HG03159 (cell line): ENCODE measurements at regions not wholly inside any gene's neighbourhood (a gene's known extent, or its start where the extent isn't known, plus 50 kb on each side); places are given as distances from the start of the nearest gene placed in this dataset.

Experiments used
- ATAC-seq: cut with Tn5 transposase; IDR thresholded peaks from one replicate; pipeline ENCODE4 v1.9.1; 2021; ENCODE audit warnings: mild to moderate bottlenecking, moderate library complexity; ENCODE audit not compliant: unreplicated experiment

GRCh38 chr6:19128701-19129100 lies 708.5 kb upstream of the ID4 start:
- no peak for ATAC-seq

- ATAC-seq = no peak
Measured at GRCh38 chr6:19135706-19136105, 701.5 kb upstream of the ID4 start.

GRCh38 chr6:19137505-19137904 lies 699.7 kb upstream of the ID4 start:
- ATAC-seq = no peak

GRCh38 chr6:19142275-19142674 lies 694.9 kb upstream of the ID4 start:
- ATAC-seq = no peak

GRCh38 chr6:19150307-19150706 lies 686.9 kb upstream of the ID4 start:
- ATAC-seq = no peak

- no peak for ATAC-seq
Measured at GRCh38 chr6:19153270-19153980, 683.7 kb upstream of the ID4 start.

- ATAC-seq = no peak
Measured at GRCh38 chr6:19153981-19154295, 683.2 kb upstream of the ID4 start.

GRCh38 chr6:19156443-19156842 lies 680.7 kb upstream of the ID4 start:
- no peak for ATAC-seq

- ATAC-seq = no peak
Measured at GRCh38 chr6:19157486-19157885, 679.7 kb upstream of the ID4 start.

- ATAC-seq = no peak
Measured at GRCh38 chr6:19158586-19158985, 678.6 kb upstream of the ID4 start.

GRCh38 chr6:19159089-19159488 lies 678.1 kb upstream of the ID4 start:
- ATAC-seq = no peak

GRCh38 chr6:19159561-19159960 lies 677.6 kb upstream of the ID4 start:
- ATAC-seq = no peak

GRCh38 chr6:19160081-19160730 lies 677.0 kb upstream of the ID4 start:
- ATAC-seq = no peak

- ATAC-seq = no peak
Measured at GRCh38 chr6:19167251-19167650, 669.9 kb upstream of the ID4 start.

GRCh38 chr6:19169366-19169765 lies 667.8 kb upstream of the ID4 start:
- no peak for ATAC-seq

GRCh38 chr6:19175023-19175422 lies 662.1 kb upstream of the ID4 start:
- ATAC-seq = no peak

GRCh38 chr6:19180348-19181072 lies 656.7 kb upstream of the ID4 start:
- no peak for ATAC-seq

GRCh38 chr6:19181211-19181610 lies 656.0 kb upstream of the ID4 start:
- no peak for ATAC-seq

- no peak for ATAC-seq
Measured at GRCh38 chr6:19193624-19194023, 643.5 kb upstream of the ID4 start.

GRCh38 chr6:19204445-19204844 lies 632.7 kb upstream of the ID4 start:
- ATAC-seq = no peak

- ATAC-seq = no peak
Measured at GRCh38 chr6:19205076-19205475, 632.1 kb upstream of the ID4 start.

GRCh38 chr6:19209202-19209601 lies 628.0 kb upstream of the ID4 start:
- no peak for ATAC-seq
